ENCODE measurements at regions not wholly inside any gene's neighbourhood (a gene's known extent, or its start where the extent isn't known, plus 50 kb on each side); places are given as distances from the start of the nearest gene placed in this dataset.

GRCh38 chr11:134862587-134863195 lies 450.6 kb upstream of the B3GAT1 start:
- TF ChIP-seq POLR2AphosphoS5 (IDR thresholded peaks at IDR 0.05) (no peak), CTCF (IDR thresholded peaks at IDR 0.05) (no peak)
